ENCODE measurements at regions not wholly inside any gene's neighbourhood (a gene's known extent, or its start where the extent isn't known, plus 50 kb on each side); places are given as distances from the start of the nearest gene placed in this dataset.

DNA sequence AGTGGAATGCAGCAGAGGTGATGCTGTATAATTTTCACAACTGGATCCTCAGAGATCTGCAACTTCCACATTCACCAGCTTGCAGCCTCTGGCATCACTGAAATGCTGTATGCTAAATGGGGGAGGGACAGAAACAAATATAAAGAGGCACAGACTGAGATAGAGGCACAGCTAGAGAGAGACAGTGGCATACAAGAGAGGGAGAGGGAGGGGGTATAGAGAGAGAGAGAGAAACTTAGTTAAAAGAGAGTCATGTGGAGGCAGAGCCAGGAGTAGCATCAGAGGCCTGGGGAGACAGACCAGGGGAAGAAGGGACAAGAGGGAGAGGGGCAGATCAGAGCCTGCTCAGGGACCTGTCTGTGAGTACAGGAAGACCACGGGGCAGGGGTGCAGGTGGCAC, 84.5 kb upstream of the GRIK3 start:
- TF ChIP-seq, protein P1, sequence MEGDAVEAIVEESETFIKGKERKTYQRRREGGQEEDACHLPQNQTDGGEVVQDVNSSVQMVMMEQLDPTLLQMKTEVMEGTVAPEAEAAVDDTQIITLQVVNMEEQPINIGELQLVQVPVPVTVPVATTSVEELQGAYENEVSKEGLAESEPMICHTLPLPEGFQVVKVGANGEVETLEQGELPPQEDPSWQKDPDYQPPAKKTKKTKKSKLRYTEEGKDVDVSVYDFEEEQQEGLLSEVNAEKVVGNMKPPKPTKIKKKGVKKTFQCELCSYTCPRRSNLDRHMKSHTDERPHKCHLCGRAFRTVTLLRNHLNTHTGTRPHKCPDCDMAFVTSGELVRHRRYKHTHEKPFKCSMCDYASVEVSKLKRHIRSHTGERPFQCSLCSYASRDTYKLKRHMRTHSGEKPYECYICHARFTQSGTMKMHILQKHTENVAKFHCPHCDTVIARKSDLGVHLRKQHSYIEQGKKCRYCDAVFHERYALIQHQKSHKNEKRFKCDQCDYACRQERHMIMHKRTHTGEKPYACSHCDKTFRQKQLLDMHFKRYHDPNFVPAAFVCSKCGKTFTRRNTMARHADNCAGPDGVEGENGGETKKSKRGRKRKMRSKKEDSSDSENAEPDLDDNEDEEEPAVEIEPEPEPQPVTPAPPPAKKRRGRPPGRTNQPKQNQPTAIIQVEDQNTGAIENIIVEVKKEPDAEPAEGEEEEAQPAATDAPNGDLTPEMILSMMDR (IDR thresholded peaks at IDR 0.05 in 2 of 3, conservative IDR thresholded peaks at IDR 0.05 in 1 of 3; ENCODE audit: borderline replicate concordance in 1 of 3, insufficient read depth in 1 of 3, low read depth in 2 of 3, low read length in 2 of 3), result no peak
- TF ChIP-seq POLR2A (IDR thresholded peaks at IDR 0.05; ENCODE audit: borderline replicate concordance, extremely low read depth, insufficient read depth, insufficient read length), result no peak
- TF ChIP-seq YY1 (IDR thresholded peaks at IDR 0.05; ENCODE audit: extremely low read depth, insufficient replicate concordance, low read depth, low read length), result no peak
- no peak for TF ChIP-seq SRF (IDR thresholded peaks at IDR 0.05; ENCODE audit: low read depth)
- TF ChIP-seq POLR2AphosphoS5 (IDR thresholded peaks at IDR 0.05; ENCODE audit: low read depth, low read length), result no peak
- TF ChIP-seq JUND (IDR thresholded peaks at IDR 0.05), result no peak
- no peak for TF ChIP-seq FOSL1 (IDR thresholded peaks at IDR 0.05; ENCODE audit: low read depth)
- TF ChIP-seq TCF7L2 (IDR thresholded peaks at IDR 0.05; ENCODE audit: borderline replicate concordance, extremely low read depth, insufficient read depth, insufficient read length), result no peak
- TF ChIP-seq, protein P2, sequence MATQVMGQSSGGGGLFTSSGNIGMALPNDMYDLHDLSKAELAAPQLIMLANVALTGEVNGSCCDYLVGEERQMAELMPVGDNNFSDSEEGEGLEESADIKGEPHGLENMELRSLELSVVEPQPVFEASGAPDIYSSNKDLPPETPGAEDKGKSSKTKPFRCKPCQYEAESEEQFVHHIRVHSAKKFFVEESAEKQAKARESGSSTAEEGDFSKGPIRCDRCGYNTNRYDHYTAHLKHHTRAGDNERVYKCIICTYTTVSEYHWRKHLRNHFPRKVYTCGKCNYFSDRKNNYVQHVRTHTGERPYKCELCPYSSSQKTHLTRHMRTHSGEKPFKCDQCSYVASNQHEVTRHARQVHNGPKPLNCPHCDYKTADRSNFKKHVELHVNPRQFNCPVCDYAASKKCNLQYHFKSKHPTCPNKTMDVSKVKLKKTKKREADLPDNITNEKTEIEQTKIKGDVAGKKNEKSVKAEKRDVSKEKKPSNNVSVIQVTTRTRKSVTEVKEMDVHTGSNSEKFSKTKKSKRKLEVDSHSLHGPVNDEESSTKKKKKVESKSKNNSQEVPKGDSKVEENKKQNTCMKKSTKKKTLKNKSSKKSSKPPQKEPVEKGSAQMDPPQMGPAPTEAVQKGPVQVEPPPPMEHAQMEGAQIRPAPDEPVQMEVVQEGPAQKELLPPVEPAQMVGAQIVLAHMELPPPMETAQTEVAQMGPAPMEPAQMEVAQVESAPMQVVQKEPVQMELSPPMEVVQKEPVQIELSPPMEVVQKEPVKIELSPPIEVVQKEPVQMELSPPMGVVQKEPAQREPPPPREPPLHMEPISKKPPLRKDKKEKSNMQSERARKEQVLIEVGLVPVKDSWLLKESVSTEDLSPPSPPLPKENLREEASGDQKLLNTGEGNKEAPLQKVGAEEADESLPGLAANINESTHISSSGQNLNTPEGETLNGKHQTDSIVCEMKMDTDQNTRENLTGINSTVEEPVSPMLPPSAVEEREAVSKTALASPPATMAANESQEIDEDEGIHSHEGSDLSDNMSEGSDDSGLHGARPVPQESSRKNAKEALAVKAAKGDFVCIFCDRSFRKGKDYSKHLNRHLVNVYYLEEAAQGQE (IDR thresholded peaks at IDR 0.05; ENCODE audit: low read depth), result no peak
- TF ChIP-seq ATF3 (IDR thresholded peaks at IDR 0.05), result no peak
- TF ChIP-seq RAD21 (IDR thresholded peaks at IDR 0.05; ENCODE audit: low read depth), result no peak

Data from HCT116 (cell line).